Neural cell (in vitro differentiated cells): ENCODE measurements at regions not wholly inside any gene's neighbourhood (a gene's known extent, or its start where the extent isn't known, plus 50 kb on each side); places are given as distances from the start of the nearest gene placed in this dataset.

ENCODE experiments used
- H2AFZ ChIP-seq: fragments of 200-600, 300-800 bp; sonication (generic), shearing (Covaris generic); 2 replicates; pipeline ENCODE4 v1.6.0; 2014; ENCODE audit warnings: low read depth, mild to moderate bottlenecking, antibody characterized with exemption, low read length, moderate library complexity
- H3F3A ChIP-seq: fragments of 200-600 bp; shearing (Covaris generic); 2 replicates; pipeline ENCODE4 v1.6.1; 2016; ENCODE audit warnings: mild to moderate bottlenecking, moderate library complexity, mixed read lengths, antibody characterized with exemption, low read length; ENCODE audit not compliant: insufficient read depth, poor library complexity, severe bottlenecking
- H3K27ac ChIP-seq: fragments of 200-600, 300-800 bp; sonication (generic), shearing (Covaris generic); 2 replicates; pipeline ENCODE4 v1.5.1; 2014; ENCODE audit warnings: mild to moderate bottlenecking, low read length, moderate library complexity
- H3K27me3 ChIP-seq: fragments of 300-800, 200-600 bp; sonication (generic), shearing (Covaris generic); 2 replicates; pipeline ENCODE4 v1.6.0; 2014; ENCODE audit warnings: mild to moderate bottlenecking, low read depth, low read length, moderate library complexity; ENCODE audit not compliant: insufficient read depth
- H3K36me3 ChIP-seq: fragments of 300-800, 200-600 bp; sonication (generic), shearing (Covaris generic); 2 replicates; pipeline ENCODE4 v1.5.1; 2014; ENCODE audit warnings: mild to moderate bottlenecking, antibody characterized with exemption, low read length, moderate library complexity; ENCODE audit not compliant: insufficient read depth
- H3K4me2 ChIP-seq: fragments of 300-800, 200-600 bp; sonication (generic), shearing (Covaris generic); 2 replicates; pipeline ENCODE4 v1.6.0; 2014; ENCODE audit warnings: mild to moderate bottlenecking, low read length
- H3K4me3 ChIP-seq: fragments of 300-800, 200-600 bp; sonication (generic), shearing (Covaris generic); 2 replicates; pipeline ENCODE4 v1.5.1; 2014; ENCODE audit warnings: mild to moderate bottlenecking, low read length, moderate library complexity
- H3K79me2 ChIP-seq: fragments of 200-600 bp; shearing (Covaris generic); replicated peaks from 2 replicates; pipeline ENCODE4 v1.6.0; 2014; ENCODE audit warnings: mild to moderate bottlenecking, low read length, moderate library complexity; ENCODE audit not compliant: insufficient read depth
- H3K9ac ChIP-seq: fragments of 300-800, 200-600 bp; sonication (generic), shearing (Covaris generic); 2 replicates; pipeline ENCODE4 v1.6.1; 2016; ENCODE audit warnings: mild to moderate bottlenecking, low read length, mixed read lengths
- H3K9me2 ChIP-seq: fragments of 200-600 bp; shearing (Covaris generic); 2 replicates; pipeline ENCODE4 v1.6.1; 2016; ENCODE audit warnings: mild to moderate bottlenecking, low read length, mixed read lengths; ENCODE audit not compliant: insufficient read depth
- H3K9me3 ChIP-seq: fragments of 200-600, 300-800 bp; sonication (generic), shearing (Covaris generic); 2 replicates; pipeline ENCODE4 v1.6.1; 2016; ENCODE audit warnings: mild to moderate bottlenecking, mixed run types, low read length, moderate library complexity, mixed read lengths
- H4K20me1 ChIP-seq: fragments of 200-600 bp; shearing (Covaris generic); 2 replicates; pipeline ENCODE4 v1.6.1; 2016; ENCODE audit warnings: mild to moderate bottlenecking, mixed run types; ENCODE audit not compliant: insufficient read depth
- EP300 ChIP-seq: fragments of 450-650 bp; conservative IDR thresholded peaks from 2 replicates; pipeline ENCODE4 v1.6.1; 2014; ENCODE audit warnings: antibody characterized with exemption, mild to moderate bottlenecking, moderate library complexity; ENCODE audit not compliant: poor library complexity, severe bottlenecking
- EZH2 ChIP-seq: fragments of 200-600, 300-800 bp; shearing (Covaris generic), sonication (generic); IDR thresholded peaks from 2 replicates; pipeline ENCODE4 v1.6.1; 2014; ENCODE audit warnings: antibody characterized with exemption, low read length, borderline replicate concordance, mild to moderate bottlenecking; ENCODE audit not compliant: insufficient read depth, poor library complexity, severe bottlenecking
- MXI1 ChIP-seq: fragments of 450-650 bp; conservative IDR thresholded peaks from 2 replicates; pipeline ENCODE4 v1.6.1; 2014; ENCODE audit warnings: antibody characterized with exemption, mild to moderate bottlenecking; ENCODE audit not compliant: poor library complexity, severe bottlenecking
- POLR2AphosphoS5 ChIP-seq: IDR thresholded peaks from 2 replicates; pipeline ENCODE4 v1.6.1; 2012
- RAD21 ChIP-seq: fragments of 450-650 bp; conservative IDR thresholded peaks from 2 replicates; pipeline ENCODE4 v1.6.1; 2014; ENCODE audit warnings: antibody characterized with exemption, mild to moderate bottlenecking, moderate library complexity
- SMC3 ChIP-seq: fragments of 450-650 bp; conservative IDR thresholded peaks from 2 replicates; pipeline ENCODE4 v1.6.1; 2014; ENCODE audit warnings: antibody characterized with exemption, mild to moderate bottlenecking, moderate library complexity; ENCODE audit not compliant: poor library complexity
- TAF1 ChIP-seq: IDR thresholded peaks from 2 replicates; pipeline ENCODE4 v1.6.1; 2012; ENCODE audit warnings: low read depth
- TF ChIP-seq, protein P1 (sequence below): IDR thresholded peaks from 2 replicates; pipeline ENCODE4 v1.6.1; 2012; ENCODE audit warnings: borderline replicate concordance
- TF ChIP-seq, protein P2 (sequence below): fragments of 450-650 bp; IDR thresholded peaks from 2 replicates; pipeline ENCODE4 v1.5.1; 2014; ENCODE audit warnings: antibody characterized with exemption, mild to moderate bottlenecking, moderate library complexity; ENCODE audit not compliant: poor library complexity, severe bottlenecking

DNA sequence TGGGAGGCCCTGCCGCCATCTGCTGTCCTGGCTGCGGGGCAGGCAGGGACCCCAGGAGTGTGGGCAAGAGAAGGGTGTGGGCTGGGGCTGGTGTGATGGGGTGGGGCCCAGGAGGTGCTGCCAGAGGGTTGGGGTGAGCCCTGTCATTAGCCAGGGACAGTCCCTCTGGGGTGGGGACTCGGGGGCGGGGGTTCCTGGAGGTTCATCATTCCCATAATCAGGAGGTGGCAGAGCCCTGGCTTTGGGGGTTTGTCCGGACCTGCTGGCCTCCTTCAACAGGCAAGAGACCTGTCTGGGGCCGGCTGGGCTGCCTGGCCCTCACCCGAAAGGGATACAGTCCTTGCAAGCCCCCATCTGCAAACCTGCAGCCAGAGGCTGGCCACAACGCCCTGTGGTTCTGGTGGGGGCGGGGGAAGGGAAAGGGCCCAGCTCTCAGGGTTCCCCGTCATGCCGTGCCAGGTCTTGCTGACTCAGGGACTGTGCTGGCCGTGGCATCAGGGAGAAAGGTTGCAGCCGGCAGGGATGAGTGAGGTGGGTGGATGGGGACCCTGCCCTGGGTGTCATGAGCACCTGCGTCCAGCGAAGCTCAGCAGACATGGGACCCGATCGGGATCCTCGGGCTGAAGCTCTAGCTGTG, 65.2 kb downstream of the MRPL36 start:
- no peak overlapping the region for H3K4me2 ChIP-seq
- no peaks in the 10 kb centered on the region for H3K27me3 ChIP-seq
- TF ChIP-seq, protein P1, sequence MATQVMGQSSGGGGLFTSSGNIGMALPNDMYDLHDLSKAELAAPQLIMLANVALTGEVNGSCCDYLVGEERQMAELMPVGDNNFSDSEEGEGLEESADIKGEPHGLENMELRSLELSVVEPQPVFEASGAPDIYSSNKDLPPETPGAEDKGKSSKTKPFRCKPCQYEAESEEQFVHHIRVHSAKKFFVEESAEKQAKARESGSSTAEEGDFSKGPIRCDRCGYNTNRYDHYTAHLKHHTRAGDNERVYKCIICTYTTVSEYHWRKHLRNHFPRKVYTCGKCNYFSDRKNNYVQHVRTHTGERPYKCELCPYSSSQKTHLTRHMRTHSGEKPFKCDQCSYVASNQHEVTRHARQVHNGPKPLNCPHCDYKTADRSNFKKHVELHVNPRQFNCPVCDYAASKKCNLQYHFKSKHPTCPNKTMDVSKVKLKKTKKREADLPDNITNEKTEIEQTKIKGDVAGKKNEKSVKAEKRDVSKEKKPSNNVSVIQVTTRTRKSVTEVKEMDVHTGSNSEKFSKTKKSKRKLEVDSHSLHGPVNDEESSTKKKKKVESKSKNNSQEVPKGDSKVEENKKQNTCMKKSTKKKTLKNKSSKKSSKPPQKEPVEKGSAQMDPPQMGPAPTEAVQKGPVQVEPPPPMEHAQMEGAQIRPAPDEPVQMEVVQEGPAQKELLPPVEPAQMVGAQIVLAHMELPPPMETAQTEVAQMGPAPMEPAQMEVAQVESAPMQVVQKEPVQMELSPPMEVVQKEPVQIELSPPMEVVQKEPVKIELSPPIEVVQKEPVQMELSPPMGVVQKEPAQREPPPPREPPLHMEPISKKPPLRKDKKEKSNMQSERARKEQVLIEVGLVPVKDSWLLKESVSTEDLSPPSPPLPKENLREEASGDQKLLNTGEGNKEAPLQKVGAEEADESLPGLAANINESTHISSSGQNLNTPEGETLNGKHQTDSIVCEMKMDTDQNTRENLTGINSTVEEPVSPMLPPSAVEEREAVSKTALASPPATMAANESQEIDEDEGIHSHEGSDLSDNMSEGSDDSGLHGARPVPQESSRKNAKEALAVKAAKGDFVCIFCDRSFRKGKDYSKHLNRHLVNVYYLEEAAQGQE, result no peak
- TF ChIP-seq RAD21 (no peak), TAF1 (no peak), POLR2AphosphoS5 (no peak), MXI1 (no peak), SMC3 (no peak), EP300 (no peak), EZH2 (no peak)
- TF ChIP-seq, protein P2, sequence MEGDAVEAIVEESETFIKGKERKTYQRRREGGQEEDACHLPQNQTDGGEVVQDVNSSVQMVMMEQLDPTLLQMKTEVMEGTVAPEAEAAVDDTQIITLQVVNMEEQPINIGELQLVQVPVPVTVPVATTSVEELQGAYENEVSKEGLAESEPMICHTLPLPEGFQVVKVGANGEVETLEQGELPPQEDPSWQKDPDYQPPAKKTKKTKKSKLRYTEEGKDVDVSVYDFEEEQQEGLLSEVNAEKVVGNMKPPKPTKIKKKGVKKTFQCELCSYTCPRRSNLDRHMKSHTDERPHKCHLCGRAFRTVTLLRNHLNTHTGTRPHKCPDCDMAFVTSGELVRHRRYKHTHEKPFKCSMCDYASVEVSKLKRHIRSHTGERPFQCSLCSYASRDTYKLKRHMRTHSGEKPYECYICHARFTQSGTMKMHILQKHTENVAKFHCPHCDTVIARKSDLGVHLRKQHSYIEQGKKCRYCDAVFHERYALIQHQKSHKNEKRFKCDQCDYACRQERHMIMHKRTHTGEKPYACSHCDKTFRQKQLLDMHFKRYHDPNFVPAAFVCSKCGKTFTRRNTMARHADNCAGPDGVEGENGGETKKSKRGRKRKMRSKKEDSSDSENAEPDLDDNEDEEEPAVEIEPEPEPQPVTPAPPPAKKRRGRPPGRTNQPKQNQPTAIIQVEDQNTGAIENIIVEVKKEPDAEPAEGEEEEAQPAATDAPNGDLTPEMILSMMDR, result no peak
- H3F3A ChIP-seq, result no peaks in the 10 kb centered on the region
- no peaks in the 10 kb centered on the region for H3K36me3 ChIP-seq
- no peak overlapping the region for H2AFZ ChIP-seq
- no peaks in the 10 kb centered on the region for H4K20me1 ChIP-seq
- H3K27ac ChIP-seq, result no peak overlapping the region
- no peaks in the 10 kb centered on the region for H3K9me3 ChIP-seq
- no peak overlapping the region for H3K9ac ChIP-seq
- no peaks in the 10 kb centered on the region for H3K9me2 ChIP-seq
- no peak overlapping the region for H3K4me3 ChIP-seq
- no peaks in the 10 kb centered on the region for H3K79me2 ChIP-seq

DNA sequence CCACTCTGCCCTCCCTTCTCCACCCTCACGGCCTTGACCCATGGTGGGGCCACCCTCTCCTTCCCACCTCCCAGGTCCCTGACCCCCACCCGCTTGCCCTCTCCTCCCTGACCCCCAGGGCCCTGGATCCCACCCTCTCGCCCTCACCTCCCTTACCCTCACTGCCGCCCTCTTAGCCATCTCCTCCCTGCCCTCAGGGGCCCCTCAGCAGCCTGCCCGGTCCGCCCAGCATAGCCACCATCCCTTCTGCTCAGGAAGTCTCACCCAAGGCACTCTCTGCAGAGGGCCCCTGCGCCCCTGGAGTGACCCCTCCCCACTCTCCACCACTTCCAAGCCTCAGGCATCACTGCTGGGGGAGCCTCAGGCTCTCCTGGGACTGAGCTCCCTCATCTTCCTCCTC, 66.3 kb downstream of the MRPL36 start:
- Histone ChIP-seq H4K20me1 (no peaks in the 10 kb centered on the region), H3K79me2 (no peaks in the 10 kb centered on the region), H3K27me3 (no peaks in the 10 kb centered on the region), H3K9me2 (no peaks in the 10 kb centered on the region), H3K9ac (no peak overlapping the region), H3K27ac (no peak overlapping the region), H3K4me2 (no peak overlapping the region), H3K9me3 (no peaks in the 10 kb centered on the region), H3F3A (no peaks in the 10 kb centered on the region), H3K36me3 (no peaks in the 10 kb centered on the region), H2AFZ (no peak overlapping the region), H3K4me3 (no peak overlapping the region)
- TF ChIP-seq TAF1, result no peak
- TF ChIP-seq EP300, result no peak
- no peak for TF ChIP-seq RAD21
- TF ChIP-seq EZH2, result no peak
- TF ChIP-seq, protein P2, result no peak
- TF ChIP-seq, protein P1, result no peak
- TF ChIP-seq SMC3, result no peak
- TF ChIP-seq MXI1, result no peak
